CD4-positive, alpha-beta T cell (primary cell): ENCODE measurements at regions not wholly inside any gene's neighbourhood (a gene's known extent, or its start where the extent isn't known, plus 50 kb on each side); places are given as distances from the start of the nearest gene placed in this dataset.

Source experiments
- ATAC-seq: fragments of 200-7000 bp; cut with Tn5 transposase; one replicate; pipeline ENCODE4 v1.10.0; 2022; ENCODE audit warnings: mild to moderate bottlenecking; ENCODE audit not compliant: poor library complexity
- CTCF ChIA-PET: fragments of 350-600 bp; sonication (Branson Sonifier 250); formaldehyde crosslinking; loops from one replicate; lab custom pipeline; 2021; ENCODE audit warnings: antibody characterized with exemption, inconsistent platforms; lab: Charles Lee
- POLR2A ChIA-PET: fragments of 350-600 bp; sonication (Branson Sonifier 250); formaldehyde crosslinking; loops from one replicate; lab custom pipeline; 2021; ENCODE audit warnings: antibody characterized with exemption, inconsistent platforms; lab: Charles Lee
- DNase-seq, 14 experiments: peaks; one replicate each; pipeline ENCODE4 v3.0.0-alpha.2; 2013 to 2020; ENCODE audit warnings: mixed read lengths in 2 of 14
- H3K27ac ChIP-seq, 2 donors: one replicate each; pipeline versions ENCODE4 v1.5.1 to v1.7.0; 2013; ENCODE audit warnings: low read length in 2 of 2, low read depth in 1 of 2, mild to moderate bottlenecking in 1 of 2
- H3K27me3 ChIP-seq, 2 experiments: 1 replicate in 1 of 2; 2 replicates in 1 of 2; pipeline versions ENCODE4 v1.6.1 to v1.7.0; 2013; ENCODE audit warnings: low read length in 2 of 2, control low read depth in 1 of 2, mild to moderate bottlenecking in 1 of 2, moderate library complexity in 1 of 2; ENCODE audit not compliant: insufficient read depth in 2 of 2, control insufficient read depth in 1 of 2
- H3K36me3 ChIP-seq: one replicate; pipeline ENCODE4 v1.6.1; 2013; ENCODE audit warnings: low read length, control low read depth; ENCODE audit not compliant: insufficient read depth
- H3K4me1 ChIP-seq: one replicate; pipeline ENCODE4 v1.6.1; 2013; ENCODE audit warnings: low read length, control low read depth; ENCODE audit not compliant: insufficient read depth
- H3K4me3 ChIP-seq: one replicate; pipeline ENCODE4 v1.5.1; 2013; ENCODE audit warnings: mild to moderate bottlenecking, low read length, moderate library complexity
- H3K9me3 ChIP-seq, 2 experiments: 1 replicate in 1 of 2; 2 replicates in 1 of 2; pipeline versions ENCODE4 v1.6.1 to v1.7.0; 2013; ENCODE audit warnings: low read length in 2 of 2, mild to moderate bottlenecking in 2 of 2, control low read depth in 1 of 2, moderate library complexity in 1 of 2; ENCODE audit not compliant: control insufficient read depth in 1 of 2, insufficient read depth in 1 of 2
- H3K27ac Mint-ChIP-seq: one replicate; pipeline ENCODE4 v1.8.0; 2020; ENCODE audit warnings: mixed read lengths
- H3K27me3 Mint-ChIP-seq: one replicate; pipeline ENCODE4 v1.8.0; 2021; ENCODE audit warnings: mixed read lengths
- H3K36me3 Mint-ChIP-seq: one replicate; pipeline ENCODE4 v1.8.0; 2021; ENCODE audit warnings: low read depth, mixed read lengths
- H3K4me1 Mint-ChIP-seq: one replicate; pipeline ENCODE4 v1.8.0; 2021; ENCODE audit warnings: low read depth, mixed read lengths
- H3K4me3 Mint-ChIP-seq: one replicate; pipeline ENCODE4 v1.8.0; 2020; ENCODE audit warnings: mild to moderate bottlenecking, mixed read lengths
- H3K9me3 Mint-ChIP-seq: one replicate; pipeline ENCODE4 v1.8.0; 2020; ENCODE audit warnings: mixed read lengths
- intact Hi-C, 2 experiments: fragments of 100-400 bp; cut with DNase I in 1 of 2; cut with micrococcal nuclease in 1 of 2; formaldehyde crosslinking; loops; one replicate each; pipeline versions ENCODE4 v1.15.1 to v1.9.0; 2023 to 2025; cut with DNase I, micrococcal nuclease
- TF ChIP-seq, protein P1 (sequence below): fragments of 200-600 bp; IDR thresholded peaks from one replicate; pipeline ENCODE4 v1.8.0; 2022; ENCODE audit warnings: antibody characterized with exemption, mild to moderate bottlenecking

DNA sequence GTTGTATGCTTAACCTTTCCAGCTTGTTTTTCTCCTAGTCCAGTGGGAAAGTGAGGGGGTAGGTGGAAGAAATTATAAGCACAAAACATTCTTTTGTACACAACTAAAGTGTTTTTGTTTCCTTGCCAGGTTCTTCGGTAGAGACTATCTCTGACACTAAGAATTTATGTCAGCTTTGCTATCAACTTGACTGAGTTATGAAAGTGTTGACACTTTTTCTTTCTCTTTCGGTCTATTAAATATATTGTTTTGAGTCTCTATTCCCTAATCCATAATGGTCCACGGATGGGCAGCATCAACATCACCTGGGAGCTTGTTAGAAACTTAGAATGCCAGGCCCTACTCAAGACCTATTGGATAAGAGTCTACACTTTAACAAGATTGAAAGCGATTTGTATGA is 195.0 kb upstream of the ATP10B start:
- Histone ChIP-seq H3K9me3 (peaks cover 0 to 5% of the 10 kb centered on the region in 2 experiments), H3K27ac (no peak overlapping the region), H3K36me3 (no peaks in the 10 kb centered on the region), H3K4me1 (no peaks in the 10 kb centered on the region), H3K27me3 (no peaks in the 10 kb centered on the region), H3K4me3 (no peak overlapping the region)
- ATAC-seq (no peak), DNase-seq (no peak)
- no peaks in the 10 kb centered on the region for H3K9me3 Mint-ChIP-seq
- H3K4me3 Mint-ChIP-seq = no peak overlapping the region
- intact Hi-C loops = no loop called here
- CTCF ChIA-PET = no interaction called here
- POLR2A ChIA-PET = no interaction called here
- H3K4me1 Mint-ChIP-seq = no peaks in the 10 kb centered on the region
- H3K27me3 Mint-ChIP-seq = no peaks in the 10 kb centered on the region
- no peak overlapping the region for H3K27ac Mint-ChIP-seq
- TF ChIP-seq, protein P1, sequence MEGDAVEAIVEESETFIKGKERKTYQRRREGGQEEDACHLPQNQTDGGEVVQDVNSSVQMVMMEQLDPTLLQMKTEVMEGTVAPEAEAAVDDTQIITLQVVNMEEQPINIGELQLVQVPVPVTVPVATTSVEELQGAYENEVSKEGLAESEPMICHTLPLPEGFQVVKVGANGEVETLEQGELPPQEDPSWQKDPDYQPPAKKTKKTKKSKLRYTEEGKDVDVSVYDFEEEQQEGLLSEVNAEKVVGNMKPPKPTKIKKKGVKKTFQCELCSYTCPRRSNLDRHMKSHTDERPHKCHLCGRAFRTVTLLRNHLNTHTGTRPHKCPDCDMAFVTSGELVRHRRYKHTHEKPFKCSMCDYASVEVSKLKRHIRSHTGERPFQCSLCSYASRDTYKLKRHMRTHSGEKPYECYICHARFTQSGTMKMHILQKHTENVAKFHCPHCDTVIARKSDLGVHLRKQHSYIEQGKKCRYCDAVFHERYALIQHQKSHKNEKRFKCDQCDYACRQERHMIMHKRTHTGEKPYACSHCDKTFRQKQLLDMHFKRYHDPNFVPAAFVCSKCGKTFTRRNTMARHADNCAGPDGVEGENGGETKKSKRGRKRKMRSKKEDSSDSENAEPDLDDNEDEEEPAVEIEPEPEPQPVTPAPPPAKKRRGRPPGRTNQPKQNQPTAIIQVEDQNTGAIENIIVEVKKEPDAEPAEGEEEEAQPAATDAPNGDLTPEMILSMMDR = no peak
- no peaks in the 10 kb centered on the region for H3K36me3 Mint-ChIP-seq

DNA sequence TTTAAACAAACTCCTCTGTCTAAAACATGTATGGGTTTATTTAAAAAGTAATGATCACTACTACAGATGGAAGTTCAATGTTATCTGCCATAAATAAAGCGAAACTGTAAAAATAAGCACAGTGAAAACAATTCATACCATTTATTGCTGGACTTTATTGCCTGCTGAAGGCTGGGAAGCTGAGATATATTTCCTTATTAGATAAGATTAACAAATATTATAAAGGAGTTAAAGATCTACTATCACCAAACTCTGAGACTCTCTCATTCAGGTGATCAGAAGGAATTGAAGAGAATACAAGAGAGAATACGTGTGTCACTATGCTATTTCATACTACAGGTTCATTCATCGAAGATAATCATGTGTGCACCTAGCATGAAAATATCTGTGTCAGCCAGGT is 190.9 kb upstream of the ATP10B start:
- no peaks in the 10 kb centered on the region for H3K9me3 Mint-ChIP-seq
- Histone ChIP-seq H3K27me3 (no peaks in the 10 kb centered on the region), H3K9me3 (peaks cover 0 to 5% of the 10 kb centered on the region in 2 experiments), H3K4me3 (no peak overlapping the region), H3K4me1 (no peaks in the 10 kb centered on the region), H3K36me3 (no peaks in the 10 kb centered on the region), H3K27ac (no peak overlapping the region)
- no peaks in the 10 kb centered on the region for H3K4me1 Mint-ChIP-seq
- CTCF ChIA-PET = no interaction called here
- POLR2A ChIA-PET = no interaction called here
- TF ChIP-seq, protein P1 = no peak
- DNase-seq = no peak
- intact Hi-C loops = no loop called here
- H3K27me3 Mint-ChIP-seq = peaks cover 1% of the 10 kb centered on the region
- ATAC-seq = no peak
- H3K36me3 Mint-ChIP-seq = no peaks in the 10 kb centered on the region
- H3K27ac Mint-ChIP-seq = no peak overlapping the region
- H3K4me3 Mint-ChIP-seq = no peak overlapping the region

DNA sequence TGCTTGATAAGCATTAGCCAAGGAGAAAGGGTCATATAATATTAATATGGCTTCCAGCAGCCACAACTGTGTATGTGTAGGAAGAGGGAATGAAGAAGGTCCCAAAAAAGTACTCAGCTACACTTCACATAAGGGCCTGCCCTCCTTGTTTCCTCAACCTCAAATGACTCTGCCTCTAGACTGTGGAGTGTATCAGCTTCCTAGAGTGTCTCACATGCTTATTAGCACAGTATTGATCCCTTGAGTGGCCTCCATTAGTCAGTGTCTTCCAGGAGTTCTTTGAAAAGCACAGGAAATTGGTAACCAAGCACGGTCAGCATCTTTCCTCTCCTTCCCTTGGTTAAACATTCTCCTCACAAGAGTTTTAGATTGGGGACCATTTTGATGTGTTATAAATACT is 190.4 kb upstream of the ATP10B start:
- Mint-ChIP-seq H3K27ac (no peak overlapping the region), H3K36me3 (no peaks in the 10 kb centered on the region), H3K4me3 (no peak overlapping the region), H3K4me1 (no peaks in the 10 kb centered on the region), H3K27me3 (peaks cover 5% of the 10 kb centered on the region), H3K9me3 (peaks cover 2% of the 10 kb centered on the region)
- H3K4me1 ChIP-seq = no peaks in the 10 kb centered on the region
- H3K9me3 ChIP-seq = peaks cover 0 to under 1% of the 10 kb centered on the region in 2 experiments
- H3K27me3 ChIP-seq = no peaks in the 10 kb centered on the region
- H3K27ac ChIP-seq = no peak overlapping the region
- no peak for DNase-seq
- no peaks in the 10 kb centered on the region for H3K36me3 ChIP-seq
- ChIA-PET CTCF (no interaction called here), POLR2A (no interaction called here)
- no peak overlapping the region for H3K4me3 ChIP-seq
- intact Hi-C loops = no loop called here
- TF ChIP-seq, protein P1 = no peak
- ATAC-seq = no peak
